Left lung (tissue), 4 donors: ENCODE measurements at regions not wholly inside any gene's neighbourhood (a gene's known extent, or its start where the extent isn't known, plus 50 kb on each side); places are given as distances from the start of the nearest gene placed in this dataset.

Experiments
- ATAC-seq: fragments of 200-7000 bp; cut with Tn5 transposase; one replicate; pipeline ENCODE4 v1.9.1; 2020; ENCODE audit warnings: moderate library complexity
- DNase-seq, 4 donors: peaks; one replicate each; pipeline ENCODE4 v3.0.0-alpha.2; 2013 to 2020
- H3K27ac ChIP-seq, 2 donors: fragments of 200-600 bp; sonication (generic) in 1 of 2; one replicate each; pipeline versions ENCODE4 v1.5.0 to v1.8.0; 2020 to 2021
- H3K27me3 ChIP-seq, 2 donors: fragments of 200-600 bp; sonication (generic) in 1 of 2; one replicate each; pipeline versions ENCODE4 v1.5.0 to v1.8.0; 2020 to 2021
- H3K36me3 ChIP-seq, 2 donors: fragments of 200-600 bp; sonication (generic) in 1 of 2; one replicate each; pipeline versions ENCODE4 v1.5.0 to v1.8.0; 2020 to 2021
- H3K4me1 ChIP-seq, 2 donors: fragments of 200-600 bp; one replicate each; pipeline ENCODE4 v1.8.0; 2021
- H3K4me3 ChIP-seq, 2 donors: fragments of 200-600 bp; sonication (generic) in 1 of 2; one replicate each; pipeline versions ENCODE4 v1.5.0 to v1.8.0; 2020 to 2021; ENCODE audit warnings: mild to moderate bottlenecking in 1 of 2
- H3K9me3 ChIP-seq, 2 donors: fragments of 200-600 bp; sonication (generic) in 1 of 2; one replicate each; pipeline versions ENCODE4 v1.5.0 to v1.8.0; 2020 to 2021
- intact Hi-C, 2 donors: fragments of 100-400 bp; cut with DNase I; formaldehyde crosslinking; loops; one replicate each; pipeline versions ENCODE4 v1.11.2 to v1.14.2; 2022
- TF ChIP-seq, protein P1 (sequence below), 2 donors: fragments of 200-600 bp; sonication (generic) in 1 of 2; IDR thresholded peaks; one replicate each; pipeline versions ENCODE4 v1.5.0 to v1.8.0; 2021; ENCODE audit warnings: antibody characterized with exemption in 2 of 2
- donor health status: DM: no; HTN: yes; CAD: no.
- donor health status: DM: no; HTN: no; CAD: no.

DNA sequence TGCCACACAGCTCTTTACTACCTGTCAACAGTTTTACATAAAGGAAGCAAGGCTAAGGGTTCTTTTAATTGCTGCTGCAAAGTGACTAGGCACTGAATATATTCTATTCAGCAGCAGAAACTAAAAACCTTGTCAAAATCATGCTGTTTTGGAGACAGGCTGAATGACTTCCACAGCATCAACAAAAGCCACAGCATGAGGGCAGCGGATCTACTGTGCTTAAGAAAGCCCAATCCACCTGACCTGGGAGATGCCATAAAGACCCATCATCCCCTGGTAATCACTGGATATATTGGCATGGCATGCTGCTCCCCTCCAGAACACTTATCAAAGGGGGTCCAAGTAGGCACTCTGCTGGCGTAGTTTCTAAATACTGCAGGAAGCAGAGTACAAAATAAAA is 715.1 kb upstream of the SLC8A1 start:
- intact Hi-C loops = no loop called here
- H3K27me3 ChIP-seq = no peaks in the 10 kb centered on the region
- TF ChIP-seq, protein P1, sequence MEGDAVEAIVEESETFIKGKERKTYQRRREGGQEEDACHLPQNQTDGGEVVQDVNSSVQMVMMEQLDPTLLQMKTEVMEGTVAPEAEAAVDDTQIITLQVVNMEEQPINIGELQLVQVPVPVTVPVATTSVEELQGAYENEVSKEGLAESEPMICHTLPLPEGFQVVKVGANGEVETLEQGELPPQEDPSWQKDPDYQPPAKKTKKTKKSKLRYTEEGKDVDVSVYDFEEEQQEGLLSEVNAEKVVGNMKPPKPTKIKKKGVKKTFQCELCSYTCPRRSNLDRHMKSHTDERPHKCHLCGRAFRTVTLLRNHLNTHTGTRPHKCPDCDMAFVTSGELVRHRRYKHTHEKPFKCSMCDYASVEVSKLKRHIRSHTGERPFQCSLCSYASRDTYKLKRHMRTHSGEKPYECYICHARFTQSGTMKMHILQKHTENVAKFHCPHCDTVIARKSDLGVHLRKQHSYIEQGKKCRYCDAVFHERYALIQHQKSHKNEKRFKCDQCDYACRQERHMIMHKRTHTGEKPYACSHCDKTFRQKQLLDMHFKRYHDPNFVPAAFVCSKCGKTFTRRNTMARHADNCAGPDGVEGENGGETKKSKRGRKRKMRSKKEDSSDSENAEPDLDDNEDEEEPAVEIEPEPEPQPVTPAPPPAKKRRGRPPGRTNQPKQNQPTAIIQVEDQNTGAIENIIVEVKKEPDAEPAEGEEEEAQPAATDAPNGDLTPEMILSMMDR (IDR thresholded peaks at IDR 0.05) = no peak
- H3K36me3 ChIP-seq = no peaks in the 10 kb centered on the region
- H3K4me1 ChIP-seq = no peaks in the 10 kb centered on the region
- H3K27ac ChIP-seq = no peak overlapping the region
- DNase-seq = no peak
- H3K4me3 ChIP-seq = no peak overlapping the region
- H3K9me3 ChIP-seq = no peaks in the 10 kb centered on the region
- ATAC-seq = no peak

DNA sequence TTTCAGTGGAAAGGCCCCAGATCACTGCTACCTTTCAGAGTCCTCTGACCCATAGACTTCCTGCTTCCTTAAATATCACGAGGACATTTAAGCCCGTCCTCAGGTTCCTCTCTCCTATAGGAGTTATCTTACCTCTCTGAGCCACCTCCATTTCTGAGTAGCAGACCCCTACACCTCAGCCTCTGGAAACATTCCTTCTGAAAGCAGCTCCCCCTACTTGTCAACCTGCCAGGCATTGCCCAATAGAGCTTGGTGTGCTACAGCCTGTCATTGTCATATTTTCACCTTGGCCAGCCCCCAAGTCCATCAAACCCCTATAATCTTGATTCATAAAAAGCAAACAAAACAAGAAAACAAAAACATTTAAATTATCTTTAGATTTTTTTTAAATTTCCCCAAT is 717.9 kb upstream of the SLC8A1 start:
- Histone ChIP-seq H3K4me1 (no peaks in the 10 kb centered on the region), H3K27ac (no peak overlapping the region), H3K9me3 (no peaks in the 10 kb centered on the region), H3K4me3 (no peak overlapping the region), H3K27me3 (no peaks in the 10 kb centered on the region), H3K36me3 (no peaks in the 10 kb centered on the region)
- TF ChIP-seq, protein P1 (IDR thresholded peaks at IDR 0.05) = no peak
- no peak for DNase-seq
- ATAC-seq = no peak
- intact Hi-C loops = no loop called here

DNA sequence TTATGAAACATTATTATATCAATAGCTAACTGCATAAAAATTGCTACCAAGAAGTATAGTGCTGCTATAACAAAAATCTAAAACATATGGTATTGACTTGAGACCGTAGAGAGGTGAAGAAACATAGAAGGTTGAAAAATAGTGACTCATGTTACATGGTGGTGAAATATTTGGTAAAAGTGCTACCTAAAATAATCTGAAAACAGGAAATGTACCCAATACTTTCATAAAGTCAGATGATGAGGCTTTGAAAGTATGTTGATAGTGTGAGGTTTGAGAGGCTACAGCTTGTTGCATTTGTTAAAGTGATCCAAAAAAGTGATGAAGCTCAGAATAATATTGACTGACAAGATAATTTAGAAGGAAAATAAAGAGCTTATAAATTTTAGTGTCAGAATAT is 718.7 kb upstream of the SLC8A1 start:
- DNase-seq = no peak
- no peaks in the 10 kb centered on the region for H3K9me3 ChIP-seq

DNA sequence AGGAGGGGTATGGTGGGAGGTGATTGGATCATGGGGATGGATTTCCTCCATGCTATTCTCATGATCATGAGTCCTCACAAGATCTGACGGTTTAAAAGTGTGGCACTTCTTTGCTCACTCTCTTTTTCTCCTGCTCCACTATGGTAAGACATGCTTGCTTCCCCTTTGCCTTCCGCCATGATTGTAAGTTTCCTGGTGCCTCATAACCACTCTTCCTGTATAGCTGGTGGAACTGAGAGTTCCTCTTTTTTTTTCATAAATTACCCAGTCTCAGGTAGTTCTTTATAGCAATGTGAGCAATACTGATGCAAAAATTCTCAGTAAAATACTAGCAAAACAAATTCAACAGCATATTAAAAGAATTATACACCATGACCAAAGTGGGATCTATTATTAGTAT is 728.5 kb upstream of the SLC8A1 start:
- DNase-seq (no peak), ATAC-seq (no peak)
- TF ChIP-seq, protein P1 (IDR thresholded peaks at IDR 0.05) = no peak
- Histone ChIP-seq H3K36me3 (no peaks in the 10 kb centered on the region), H3K27ac (no peak overlapping the region), H3K9me3 (no peaks in the 10 kb centered on the region), H3K4me3 (no peak overlapping the region), H3K27me3 (no peaks in the 10 kb centered on the region), H3K4me1 (no peaks in the 10 kb centered on the region)
- intact Hi-C loops = no loop called here

More for the DNA sequence above, 718.7 kb upstream of the SLC8A1 start:
- Histone ChIP-seq H3K4me1 (no peaks in the 10 kb centered on the region), H3K27me3 (no peaks in the 10 kb centered on the region), H3K27ac (no peak overlapping the region), H3K36me3 (no peaks in the 10 kb centered on the region), H3K4me3 (no peak overlapping the region)
- TF ChIP-seq, protein P1 (IDR thresholded peaks at IDR 0.05) = no peak
- intact Hi-C loops = no loop called here
- ATAC-seq = no peak

DNA sequence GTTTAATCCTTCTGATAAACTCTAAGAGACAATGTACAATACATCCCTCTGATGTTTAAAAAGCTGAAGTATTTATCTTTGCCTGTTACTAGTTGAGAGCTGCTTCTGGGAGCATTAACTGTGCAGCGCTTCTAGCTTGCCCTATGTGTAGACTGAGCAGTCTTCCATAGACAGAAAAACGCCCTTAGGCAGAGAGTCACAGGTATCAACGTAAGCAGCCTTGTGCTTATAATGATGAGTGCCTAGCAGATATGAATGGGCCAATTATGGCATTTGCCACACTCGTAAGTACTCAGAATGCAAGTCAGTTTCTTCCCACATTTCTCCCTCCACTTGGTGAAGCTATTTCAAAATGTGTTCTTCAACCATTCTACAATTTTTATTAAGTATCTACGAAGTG is 731.1 kb upstream of the SLC8A1 start:
- intact Hi-C loops = no loop called here
- ATAC-seq = no peak
- Histone ChIP-seq H3K4me3 (no peak overlapping the region), H3K9me3 (no peaks in the 10 kb centered on the region), H3K4me1 (no peaks in the 10 kb centered on the region), H3K27me3 (no peaks in the 10 kb centered on the region), H3K27ac (no peak overlapping the region), H3K36me3 (no peaks in the 10 kb centered on the region)
- no peak for DNase-seq
- TF ChIP-seq, protein P1 (IDR thresholded peaks at IDR 0.05) = no peak
